Mucosa of descending colon (tissue), 3 donors: ENCODE measurements at regions not wholly inside any gene's neighbourhood (a gene's known extent, or its start where the extent isn't known, plus 50 kb on each side); places are given as distances from the start of the nearest gene placed in this dataset.

ENCODE experiments used
- ATAC-seq: fragments of 200-7000 bp; cut with Tn5 transposase; one replicate; pipeline ENCODE4 v1.9.1; 2020; ENCODE audit warnings: mild to moderate bottlenecking, moderate library complexity
- DNase-seq, 3 donors: peaks; one replicate each; pipeline ENCODE4 v3.0.0-alpha.2; 2020
- H3K36me3 ChIP-seq: fragments of 200-600 bp; one replicate; pipeline ENCODE4 v1.8.0; 2021; ENCODE audit warnings: low read depth, mild to moderate bottlenecking
- H3K4me1 ChIP-seq: fragments of 200-600 bp; one replicate; pipeline ENCODE4 v1.8.0; 2021; ENCODE audit warnings: low read depth, mild to moderate bottlenecking
- H3K4me3 ChIP-seq: fragments of 200-600 bp; one replicate; pipeline ENCODE4 v1.8.0; 2021; ENCODE audit warnings: mild to moderate bottlenecking
- H3K9me3 ChIP-seq: fragments of 200-600 bp; one replicate; pipeline ENCODE4 v1.8.0; 2021; ENCODE audit warnings: mild to moderate bottlenecking
- CTCF ChIP-seq: fragments of 200-600 bp; IDR thresholded peaks from one replicate; pipeline ENCODE4 v1.8.0; 2022; ENCODE audit warnings: antibody characterized with exemption, mild to moderate bottlenecking
- intact Hi-C, 2 donors: fragments of 100-400 bp; cut with DNase I in 1 of 2; cut with micrococcal nuclease in 1 of 2; formaldehyde crosslinking; loops; one replicate each; pipeline versions ENCODE4 v1.11.0 to v1.11.1; 2022; cut with DNase I, micrococcal nuclease
- donor health status: DM: no; HTN: no; CAD: no; lungs with moderate emphysema.
- donor health status: DM: no; HTN: no; CAD: no.
- donor health status: DM: no; HTN: yes; CAD: no.

GRCh38 chr6:67285770-67286495, 1349.1 kb upstream of the ADGRB3 start:
- DNase-seq (no peak), ATAC-seq (no peak)
- intact Hi-C loops: no loop called here
- H3K4me1 ChIP-seq: no peaks in the 10 kb centered on the region
- peaks cover 5% of the 10 kb centered on the region for H3K9me3 ChIP-seq
- TF ChIP-seq CTCF: no peak
- H3K36me3 ChIP-seq: no peaks in the 10 kb centered on the region
- H3K4me3 ChIP-seq: no peak overlapping the region

GRCh38 chr6:67277312-67277711, 1357.8 kb upstream of the ADGRB3 start:
- Histone ChIP-seq H3K9me3 (peaks cover 12% of the 10 kb centered on the region), H3K4me1 (no peaks in the 10 kb centered on the region), H3K36me3 (no peaks in the 10 kb centered on the region), H3K4me3 (no peak overlapping the region)
- TF ChIP-seq CTCF: no peak
- intact Hi-C loops: no loop called here
- ATAC-seq: no peak
- no peak for DNase-seq

- Histone ChIP-seq H3K36me3 (no peaks in the 10 kb centered on the region), H3K9me3 (peaks cover 23% of the 10 kb centered on the region), H3K4me1 (no peaks in the 10 kb centered on the region), H3K4me3 (no peak overlapping the region)
- intact Hi-C loops: no loop called here
- no peak for TF ChIP-seq CTCF
- DNase-seq (peak in 1 of 3 donors; percentile 22), ATAC-seq (no peak)
Measured at GRCh38 chr6:67265996-67266921, 1368.8 kb upstream of the ADGRB3 start.

GRCh38 chr6:67252663-67253062, 1382.4 kb upstream of the ADGRB3 start:
- Histone ChIP-seq H3K9me3 (peaks cover 36% of the 10 kb centered on the region), H3K4me3 (no peak overlapping the region), H3K4me1 (no peaks in the 10 kb centered on the region), H3K36me3 (no peaks in the 10 kb centered on the region)
- no peak for ATAC-seq
- no peak for DNase-seq
- TF ChIP-seq CTCF: no peak
- intact Hi-C loops: no loop called here

- no peak for TF ChIP-seq CTCF
- DNase-seq (no peak), ATAC-seq (no peak)
- H3K9me3 ChIP-seq: peaks cover 35% of the 10 kb centered on the region
- no peaks in the 10 kb centered on the region for H3K4me1 ChIP-seq
- intact Hi-C loops: no loop called here
- H3K4me3 ChIP-seq: no peak overlapping the region
- no peaks in the 10 kb centered on the region for H3K36me3 ChIP-seq
Measured at GRCh38 chr6:67248077-67248476, 1387.0 kb upstream of the ADGRB3 start.
